Karpas-422 (cell line): ENCODE measurements at regions not wholly inside any gene's neighbourhood (a gene's known extent, or its start where the extent isn't known, plus 50 kb on each side); places are given as distances from the start of the nearest gene placed in this dataset.

Experiments used
- DNase-seq: peaks from one replicate; pipeline ENCODE4 v3.0.0-alpha.2; 2015
- H2AFZ ChIP-seq: fragments of 200-600 bp; sonication (generic); 2 replicates; pipeline ENCODE4 v1.6.1; 2014; ENCODE audit warnings: antibody characterized with exemption, low read length, mixed read lengths
- H3K27ac ChIP-seq: fragments of 200-600 bp; sonication (generic); 2 replicates; pipeline ENCODE4 v1.5.1; 2014; ENCODE audit warnings: mild to moderate bottlenecking, low read length, moderate library complexity
- H3K27me3 ChIP-seq: fragments of 200-600 bp; sonication (generic); 2 replicates; pipeline ENCODE4 v1.6.1; 2014; ENCODE audit warnings: low read length, mixed read lengths
- H3K36me3 ChIP-seq: fragments of 200-600 bp; sonication (generic); 2 replicates; pipeline ENCODE4 v1.6.1; 2014; ENCODE audit warnings: low read length, mixed read lengths; ENCODE audit not compliant: insufficient read depth
- H3K4me1 ChIP-seq: fragments of 200-600 bp; sonication (generic); 2 replicates; pipeline ENCODE4 v1.6.1; 2014; ENCODE audit warnings: mild to moderate bottlenecking, low read length, mixed read lengths
- H3K4me2 ChIP-seq: fragments of 200-600 bp; sonication (generic); 2 replicates; pipeline ENCODE4 v1.6.1; 2014; ENCODE audit warnings: low read length, low read depth, mild to moderate bottlenecking; ENCODE audit not compliant: poor library complexity, severe bottlenecking
- H3K4me3 ChIP-seq: fragments of 200-600 bp; sonication (generic); 2 replicates; pipeline ENCODE4 v1.5.1; 2014; ENCODE audit warnings: mild to moderate bottlenecking, antibody characterized with exemption, low read length, mixed read lengths
- H3K79me2 ChIP-seq: fragments of 200-600 bp; sonication (generic); 2 replicates; pipeline ENCODE4 v1.6.1; 2014; ENCODE audit warnings: mild to moderate bottlenecking, low read length, mixed read lengths
- H3K9ac ChIP-seq: fragments of 200-600 bp; sonication (generic); 2 replicates; pipeline ENCODE4 v1.6.0; 2014; ENCODE audit warnings: low read length
- H3K9me2 ChIP-seq: fragments of 200-600 bp; sonication (generic), shearing (Covaris generic); replicated peaks from 2 replicates; pipeline ENCODE4 v1.6.0; 2014; ENCODE audit warnings: mild to moderate bottlenecking, low read length, moderate library complexity; ENCODE audit not compliant: insufficient read depth
- H3K9me3 ChIP-seq: fragments of 300-700, 200-600 bp; sonication (generic); 2 replicates; pipeline ENCODE4 v1.6.1; 2014; ENCODE audit warnings: low read length, mixed read lengths
- H4K20me1 ChIP-seq: fragments of 200-600 bp; sonication (generic); 2 replicates; pipeline ENCODE4 v1.6.1; 2014; ENCODE audit warnings: mild to moderate bottlenecking, antibody characterized with exemption, low read length, low read depth; ENCODE audit not compliant: insufficient read depth

DNA sequence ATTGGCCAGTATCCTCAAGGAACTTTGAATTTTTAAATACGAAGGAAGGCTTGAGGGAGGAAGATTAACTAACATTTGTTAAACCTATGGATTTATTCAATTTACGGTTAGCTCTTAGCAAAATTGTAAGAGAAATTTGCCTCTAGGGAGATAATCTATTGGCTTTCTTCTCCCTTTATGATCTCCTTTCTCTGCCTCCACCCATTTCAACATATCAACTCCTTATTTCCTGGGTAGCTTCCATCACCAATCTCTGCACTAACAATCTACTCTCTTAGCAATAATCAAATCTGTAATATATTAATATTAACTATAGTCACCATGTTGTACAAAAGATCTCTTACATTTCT, 233.9 kb upstream of the CSNK1A1L start:
- Histone ChIP-seq H3K79me2 (no peaks in the 10 kb centered on the region), H3K4me2 (no peak overlapping the region), H3K4me3 (no peak overlapping the region), H3K4me1 (no peaks in the 10 kb centered on the region), H4K20me1 (no peaks in the 10 kb centered on the region), H3K9me2 (no peaks in the 10 kb centered on the region), H3K27me3 (no peaks in the 10 kb centered on the region), H3K27ac (no peak overlapping the region), H3K9me3 (no peaks in the 10 kb centered on the region), H3K9ac (no peak overlapping the region), H3K36me3 (no peaks in the 10 kb centered on the region), H2AFZ (no peak overlapping the region)
- DNase-seq = no peak

DNA sequence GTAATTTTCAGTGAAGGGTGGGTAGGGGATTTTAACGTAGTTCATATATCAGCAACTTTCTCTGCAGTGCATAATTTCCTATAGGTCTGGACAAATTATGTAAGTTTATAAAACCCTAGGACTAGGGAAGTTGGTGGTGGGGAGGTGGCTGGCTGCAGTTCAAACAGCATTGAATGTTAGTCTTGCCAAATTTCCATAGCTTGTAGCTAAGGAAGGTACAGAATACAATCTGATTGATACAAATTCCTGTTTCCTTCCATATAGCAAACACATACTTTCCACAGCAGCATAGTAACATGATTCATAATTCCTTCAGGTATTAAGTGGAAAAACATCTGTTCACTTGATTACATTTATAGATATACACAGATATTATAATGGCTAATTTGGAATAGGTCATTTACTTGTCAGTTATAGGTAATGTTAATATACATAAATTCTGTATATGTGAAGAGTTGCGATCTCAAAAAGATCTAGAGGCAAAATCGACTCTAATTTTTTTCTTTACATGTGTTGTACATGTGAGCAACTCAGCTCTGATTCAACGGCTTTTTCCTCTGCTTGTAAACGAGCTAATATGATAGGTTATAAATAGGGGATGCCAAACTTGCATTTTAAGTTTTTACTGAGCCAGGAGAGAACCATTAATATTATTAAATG, 233.4 kb upstream of the CSNK1A1L start:
- no peak for DNase-seq
- no peaks in the 10 kb centered on the region for H3K9me3 ChIP-seq
- no peak overlapping the region for H3K27ac ChIP-seq
- H3K9ac ChIP-seq = no peak overlapping the region
- no peaks in the 10 kb centered on the region for H3K4me1 ChIP-seq
- no peak overlapping the region for H2AFZ ChIP-seq
- no peaks in the 10 kb centered on the region for H3K79me2 ChIP-seq
- no peaks in the 10 kb centered on the region for H3K27me3 ChIP-seq
- H3K4me3 ChIP-seq = no peak overlapping the region
- H3K4me2 ChIP-seq = no peak overlapping the region
- no peaks in the 10 kb centered on the region for H3K36me3 ChIP-seq
- H4K20me1 ChIP-seq = no peaks in the 10 kb centered on the region
- no peaks in the 10 kb centered on the region for H3K9me2 ChIP-seq

DNA sequence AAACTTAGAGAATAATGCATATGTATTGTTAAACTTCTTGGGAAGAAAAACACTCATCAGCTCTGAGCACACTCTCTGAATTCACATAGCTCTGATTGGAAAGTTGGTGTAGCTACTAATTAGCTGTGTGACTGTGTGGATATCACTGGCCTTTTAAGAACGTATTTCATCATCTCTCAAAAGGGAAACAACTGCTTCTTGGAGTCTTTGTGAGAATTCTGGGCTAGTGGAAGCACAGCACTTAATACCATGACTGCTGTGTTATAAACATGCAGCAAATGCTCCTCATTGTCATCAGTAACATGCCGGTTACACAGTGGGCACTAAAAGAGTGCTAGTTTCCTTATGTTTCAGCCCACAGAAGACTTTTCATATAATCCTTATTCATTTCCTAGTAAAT, 220.9 kb upstream of the CSNK1A1L start:
- Histone ChIP-seq H3K4me2 (no peak overlapping the region), H3K9me3 (no peaks in the 10 kb centered on the region), H4K20me1 (no peaks in the 10 kb centered on the region), H3K27ac (no peak overlapping the region), H3K4me1 (no peaks in the 10 kb centered on the region), H3K79me2 (no peaks in the 10 kb centered on the region), H3K9ac (no peak overlapping the region), H2AFZ (no peak overlapping the region), H3K36me3 (no peaks in the 10 kb centered on the region), H3K27me3 (no peaks in the 10 kb centered on the region), H3K4me3 (no peak overlapping the region), H3K9me2 (no peaks in the 10 kb centered on the region)
- no peak for DNase-seq

DNA sequence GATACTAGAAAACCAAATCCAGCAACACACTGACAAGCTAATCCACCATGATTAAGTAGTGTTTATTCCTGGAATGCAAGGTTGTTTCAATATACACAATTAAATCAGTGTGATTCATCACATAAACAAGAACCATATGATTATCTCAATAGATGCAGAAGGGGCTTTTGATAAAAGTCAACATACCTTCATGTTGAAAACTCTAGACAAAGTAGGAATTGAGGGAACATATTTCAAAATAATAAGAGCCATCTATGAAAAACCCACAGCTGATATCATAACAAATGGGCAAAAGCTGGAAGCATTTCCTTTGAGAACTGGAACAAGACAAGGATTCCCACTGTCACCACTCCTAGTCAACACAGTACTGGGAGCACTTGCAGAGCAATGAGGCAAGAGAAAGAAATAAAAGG, 213.6 kb upstream of the CSNK1A1L start:
- Histone ChIP-seq H3K4me3 (no peak overlapping the region), H3K9me3 (no peaks in the 10 kb centered on the region), H3K79me2 (no peaks in the 10 kb centered on the region), H3K4me2 (no peak overlapping the region), H4K20me1 (no peaks in the 10 kb centered on the region), H3K9me2 (no peaks in the 10 kb centered on the region), H3K9ac (no peak overlapping the region), H3K27ac (no peak overlapping the region), H3K27me3 (no peaks in the 10 kb centered on the region), H2AFZ (no peak overlapping the region), H3K36me3 (no peaks in the 10 kb centered on the region), H3K4me1 (no peaks in the 10 kb centered on the region)
- DNase-seq = no peak

DNA sequence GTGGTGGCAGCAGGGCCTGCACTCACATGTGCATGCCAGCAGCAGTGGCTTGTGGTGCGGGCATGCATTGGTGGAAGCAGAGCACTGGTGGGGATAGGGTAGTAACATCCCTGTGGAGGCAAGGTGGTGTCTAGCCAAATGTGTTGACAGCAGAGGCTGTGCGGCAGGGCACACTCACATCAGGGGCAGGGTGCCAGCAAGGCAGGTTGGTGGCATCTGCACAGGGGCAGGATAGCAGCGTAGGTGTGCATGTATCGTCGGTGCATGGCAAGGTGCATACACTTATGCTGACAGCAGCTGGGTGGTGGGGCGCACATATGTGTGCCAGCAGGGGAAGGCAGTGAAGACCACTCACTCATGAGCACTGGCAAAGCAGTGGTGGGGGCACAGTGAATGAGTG, 211.5 kb upstream of the CSNK1A1L start:
- no peak overlapping the region for H3K4me3 ChIP-seq
- no peaks in the 10 kb centered on the region for H3K36me3 ChIP-seq
- H3K9me3 ChIP-seq = no peaks in the 10 kb centered on the region
- H3K9ac ChIP-seq = no peak overlapping the region
- no peaks in the 10 kb centered on the region for H4K20me1 ChIP-seq
- H3K27me3 ChIP-seq = no peaks in the 10 kb centered on the region
- no peak overlapping the region for H2AFZ ChIP-seq
- H3K9me2 ChIP-seq = no peaks in the 10 kb centered on the region
- no peaks in the 10 kb centered on the region for H3K79me2 ChIP-seq
- DNase-seq = no peak
- no peaks in the 10 kb centered on the region for H3K4me1 ChIP-seq
- H3K27ac ChIP-seq = no peak overlapping the region
- no peak overlapping the region for H3K4me2 ChIP-seq

DNA sequence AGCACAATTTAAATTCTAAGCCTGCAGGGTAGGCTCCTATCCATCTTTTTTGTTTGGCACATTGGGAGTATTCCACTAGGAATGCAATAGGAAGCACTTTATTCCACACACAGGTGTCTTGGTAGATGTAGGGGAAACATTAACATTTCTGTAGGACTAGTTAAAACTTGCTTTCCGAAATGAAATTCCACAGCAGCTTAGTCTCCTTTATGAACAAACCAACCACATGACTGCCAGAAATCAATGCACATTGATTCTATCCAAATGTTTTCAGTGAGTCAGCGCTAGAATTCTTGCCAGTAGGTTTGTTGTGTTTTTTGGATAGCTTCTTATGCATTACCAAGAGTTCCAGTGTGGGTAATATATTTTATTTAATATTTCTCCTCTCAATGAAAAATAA, 207.9 kb upstream of the CSNK1A1L start:
- H3K27ac ChIP-seq = no peak overlapping the region

DNA sequence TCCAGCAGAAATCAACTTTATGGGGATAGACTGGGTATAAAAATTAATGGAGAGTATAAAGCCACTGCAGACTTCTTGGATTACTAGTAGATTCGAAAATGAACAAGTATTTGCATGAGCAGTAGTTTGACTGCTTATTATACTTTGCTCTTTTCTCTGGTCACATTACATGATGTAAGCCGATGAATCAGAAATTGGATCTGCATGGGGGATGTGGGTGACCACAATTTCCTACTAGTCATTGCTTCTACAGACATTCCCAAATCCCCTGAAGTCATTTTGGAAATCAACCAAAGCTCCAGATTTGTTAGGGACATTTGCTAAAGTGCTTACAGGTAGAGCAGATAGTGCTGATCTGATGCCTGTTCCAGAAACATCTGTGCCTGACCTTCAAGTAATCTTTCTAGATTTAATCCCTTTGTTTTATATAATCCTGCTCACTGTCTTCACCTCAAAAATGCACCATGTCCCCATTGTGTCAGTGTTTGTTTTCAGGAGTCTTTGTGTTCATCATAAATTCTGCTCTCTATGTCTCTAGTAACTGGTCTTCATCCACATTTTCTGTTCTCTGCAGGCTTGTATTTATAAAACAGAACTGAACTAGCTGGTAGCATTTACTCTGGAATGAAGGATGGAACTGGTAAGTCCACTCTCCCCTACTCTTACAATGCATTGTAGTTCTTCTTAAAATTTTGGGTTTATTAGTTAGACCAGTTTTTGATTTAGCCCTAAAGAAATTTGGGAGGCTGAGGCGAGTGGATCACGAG, 201.5 kb upstream of the CSNK1A1L start:
- H3K36me3 ChIP-seq = no peaks in the 10 kb centered on the region
- no peak overlapping the region for H2AFZ ChIP-seq
- no peak overlapping the region for H3K4me2 ChIP-seq
- no peaks in the 10 kb centered on the region for H3K79me2 ChIP-seq
- no peaks in the 10 kb centered on the region for H3K4me1 ChIP-seq
- no peak overlapping the region for H3K9ac ChIP-seq
- H3K4me3 ChIP-seq = no peak overlapping the region
- no peaks in the 10 kb centered on the region for H3K9me2 ChIP-seq
- H3K27ac ChIP-seq = no peak overlapping the region
- no peaks in the 10 kb centered on the region for H3K9me3 ChIP-seq
- H3K27me3 ChIP-seq = no peaks in the 10 kb centered on the region
- no peaks in the 10 kb centered on the region for H4K20me1 ChIP-seq
- DNase-seq = no peak

More for the DNA sequence above, 207.9 kb upstream of the CSNK1A1L start:
- H3K4me3 ChIP-seq = no peak overlapping the region
- H3K4me2 ChIP-seq = no peak overlapping the region
- no peak overlapping the region for H2AFZ ChIP-seq
- no peaks in the 10 kb centered on the region for H3K9me3 ChIP-seq
- no peaks in the 10 kb centered on the region for H3K4me1 ChIP-seq
- no peaks in the 10 kb centered on the region for H4K20me1 ChIP-seq
- no peak overlapping the region for H3K9ac ChIP-seq
- no peaks in the 10 kb centered on the region for H3K79me2 ChIP-seq
- no peak for DNase-seq
- H3K9me2 ChIP-seq = no peaks in the 10 kb centered on the region
- H3K36me3 ChIP-seq = no peaks in the 10 kb centered on the region
- no peaks in the 10 kb centered on the region for H3K27me3 ChIP-seq

DNA sequence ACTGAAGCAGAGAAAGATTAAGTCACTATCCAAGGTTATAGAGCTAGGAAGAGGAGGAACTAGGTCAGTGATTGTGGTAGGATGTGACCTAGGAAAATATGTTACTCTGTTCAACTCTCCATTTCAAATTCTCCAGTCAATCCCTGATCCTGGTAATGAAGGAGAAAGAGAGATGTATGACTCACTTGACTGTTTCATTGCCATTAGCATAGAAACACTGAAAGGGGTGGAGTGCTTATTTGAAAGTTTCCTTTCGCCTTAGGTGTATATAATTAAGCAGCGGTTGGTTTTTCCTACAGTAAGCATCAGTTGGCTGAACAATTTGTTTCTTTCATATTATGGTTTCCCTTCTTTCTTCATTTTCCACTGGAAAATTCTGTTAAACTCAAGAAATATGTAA, 198.1 kb upstream of the CSNK1A1L start:
- Histone ChIP-seq H3K9me3 (no peaks in the 10 kb centered on the region), H3K4me1 (no peaks in the 10 kb centered on the region), H3K27ac (no peak overlapping the region), H4K20me1 (no peaks in the 10 kb centered on the region), H3K9ac (no peak overlapping the region), H3K79me2 (no peaks in the 10 kb centered on the region), H2AFZ (no peak overlapping the region), H3K9me2 (no peaks in the 10 kb centered on the region), H3K36me3 (no peaks in the 10 kb centered on the region), H3K4me2 (no peak overlapping the region), H3K4me3 (no peak overlapping the region), H3K27me3 (no peaks in the 10 kb centered on the region)
- no peak for DNase-seq
